ENCODE measurements at regions not wholly inside any gene's neighbourhood (a gene's known extent, or its start where the extent isn't known, plus 50 kb on each side); places are given as distances from the start of the nearest gene placed in this dataset.

- Histone ChIP-seq H3K9me3 (replicated peaks; ENCODE audit: insufficient read depth, low read length) (no peaks in the 10 kb centered on the region), H3K4me1 (ENCODE audit: low read length) (no peaks in the 10 kb centered on the region), H3F3A (ENCODE audit: insufficient read depth, low read length) (no peaks in the 10 kb centered on the region), H4K20me1 (ENCODE audit: insufficient read depth, low read length) (no peaks in the 10 kb centered on the region), H3K9me2 (replicated peaks; ENCODE audit: insufficient read depth, low read length) (no peaks in the 10 kb centered on the region), H3K4me2 (ENCODE audit: low read depth, low read length) (no peak overlapping the region), H3K27ac (ENCODE audit: low read length) (no peak overlapping the region), H3K36me3 (replicated peaks; ENCODE audit: insufficient read depth, low read length) (no peaks in the 10 kb centered on the region), H3K4me3 (ENCODE audit: low read length) (no peak overlapping the region), H2AFZ (ENCODE audit: low read length) (no peak overlapping the region), H3K79me2 (ENCODE audit: low read length) (no peaks in the 10 kb centered on the region), H3K27me3 (replicated peaks; ENCODE audit: insufficient read depth, low read length) (no peaks in the 10 kb centered on the region), H3K9ac (ENCODE audit: low read length) (no peak overlapping the region)
- TF ChIP-seq CTCF (IDR thresholded peaks at IDR 0.05; ENCODE audit: low read length): no peak
- TF ChIP-seq EZH2phosphoT487 (IDR thresholded peaks at IDR 0.05; ENCODE audit: low read length): no peak
- TF ChIP-seq EZH2 (optimal IDR thresholded peaks at IDR 0.05; ENCODE audit: low read depth, low read length): no peak
- DNase-seq: no peak
Measured at GRCh38 chr3:189100866-189101265, 70.9 kb upstream of the TPRG1 start.

GRCh38 chr3:189101594-189101993 lies 70.2 kb upstream of the TPRG1 start:
- no peaks in the 10 kb centered on the region for H4K20me1 ChIP-seq (ENCODE audit: insufficient read depth, low read length)
- no peak overlapping the region for H3K9ac ChIP-seq (ENCODE audit: low read length)
- H3K36me3 ChIP-seq (replicated peaks; ENCODE audit: insufficient read depth, low read length): no peaks in the 10 kb centered on the region
- H3K4me1 ChIP-seq (ENCODE audit: low read length): no peaks in the 10 kb centered on the region
- no peak overlapping the region for H2AFZ ChIP-seq (ENCODE audit: low read length)
- no peaks in the 10 kb centered on the region for H3K27me3 ChIP-seq (replicated peaks; ENCODE audit: insufficient read depth, low read length)
- no peaks in the 10 kb centered on the region for H3F3A ChIP-seq (ENCODE audit: insufficient read depth, low read length)
- H3K9me2 ChIP-seq (replicated peaks; ENCODE audit: insufficient read depth, low read length): no peaks in the 10 kb centered on the region
- no peak overlapping the region for H3K4me3 ChIP-seq (ENCODE audit: low read length)
- no peak for DNase-seq
- no peak overlapping the region for H3K27ac ChIP-seq (ENCODE audit: low read length)
- TF ChIP-seq EZH2phosphoT487 (IDR thresholded peaks at IDR 0.05; ENCODE audit: low read length) (no peak), EZH2 (optimal IDR thresholded peaks at IDR 0.05; ENCODE audit: low read depth, low read length) (no peak), CTCF (IDR thresholded peaks at IDR 0.05; ENCODE audit: low read length) (no peak)
- H3K79me2 ChIP-seq (ENCODE audit: low read length): no peaks in the 10 kb centered on the region
- no peaks in the 10 kb centered on the region for H3K9me3 ChIP-seq (replicated peaks; ENCODE audit: insufficient read depth, low read length)
- no peak overlapping the region for H3K4me2 ChIP-seq (ENCODE audit: low read depth, low read length)

DNA sequence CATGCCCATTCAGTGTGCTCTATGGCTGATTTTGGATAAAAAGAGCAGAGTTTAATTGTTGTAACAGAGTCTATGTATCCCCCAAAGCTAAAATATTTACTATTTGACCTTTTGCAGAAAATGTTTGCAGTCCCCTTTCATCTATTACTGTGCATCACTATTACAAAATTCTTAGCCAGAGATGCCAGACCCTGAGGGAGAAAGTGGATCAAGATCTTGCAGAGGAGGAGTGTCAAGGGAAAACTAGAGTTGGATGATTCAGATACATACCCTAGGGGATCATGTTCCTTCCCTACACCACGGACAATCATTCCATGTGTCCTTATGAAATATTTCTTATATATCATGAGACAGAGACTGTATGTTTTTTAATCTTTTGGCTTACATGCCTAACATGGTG lies 68.6 kb upstream of the TPRG1 start:
- Histone ChIP-seq H3K27me3 (replicated peaks; ENCODE audit: insufficient read depth, low read length) (no peaks in the 10 kb centered on the region), H3K9me2 (replicated peaks; ENCODE audit: insufficient read depth, low read length) (no peaks in the 10 kb centered on the region), H3K79me2 (ENCODE audit: low read length) (no peaks in the 10 kb centered on the region), H3K9me3 (replicated peaks; ENCODE audit: insufficient read depth, low read length) (no peaks in the 10 kb centered on the region), H2AFZ (ENCODE audit: low read length) (no peak overlapping the region), H3F3A (ENCODE audit: insufficient read depth, low read length) (no peaks in the 10 kb centered on the region), H3K4me1 (ENCODE audit: low read length) (no peaks in the 10 kb centered on the region), H3K4me3 (ENCODE audit: low read length) (no peak overlapping the region), H3K9ac (ENCODE audit: low read length) (no peak overlapping the region), H3K36me3 (replicated peaks; ENCODE audit: insufficient read depth, low read length) (no peaks in the 10 kb centered on the region), H3K4me2 (ENCODE audit: low read depth, low read length) (no peak overlapping the region), H3K27ac (ENCODE audit: low read length) (no peak overlapping the region), H4K20me1 (ENCODE audit: insufficient read depth, low read length) (no peaks in the 10 kb centered on the region)
- no peak for DNase-seq
- TF ChIP-seq EZH2phosphoT487 (IDR thresholded peaks at IDR 0.05; ENCODE audit: low read length) (no peak), EZH2 (optimal IDR thresholded peaks at IDR 0.05; ENCODE audit: low read depth, low read length) (no peak), CTCF (IDR thresholded peaks at IDR 0.05; ENCODE audit: low read length) (no peak)
